Trophoblast cell (in vitro differentiated cells and primary cell): ENCODE measurements at regions not wholly inside any gene's neighbourhood (a gene's known extent, or its start where the extent isn't known, plus 50 kb on each side); places are given as distances from the start of the nearest gene placed in this dataset.

ENCODE experiments used
- DNase-seq, 2 donors: peaks; one replicate each; pipeline ENCODE4 v3.0.0-alpha.2; 2016
- H2AFZ ChIP-seq: 2 replicates; pipeline ENCODE4 v1.6.1; 2013; ENCODE audit warnings: low read length, moderate library complexity, mild to moderate bottlenecking; ENCODE audit not compliant: insufficient read depth, poor library complexity
- H2AK5ac ChIP-seq: 2 replicates; pipeline ENCODE4 v1.6.1; 2013; ENCODE audit warnings: mild to moderate bottlenecking, low read length
- H2BK120ac ChIP-seq: 2 replicates; pipeline ENCODE4 v1.6.1; 2013; ENCODE audit warnings: low read length, mild to moderate bottlenecking, moderate library complexity; ENCODE audit not compliant: insufficient read depth, poor library complexity
- H2BK12ac ChIP-seq: 2 replicates; pipeline ENCODE4 v1.6.1; 2013; ENCODE audit warnings: mild to moderate bottlenecking, low read length, moderate library complexity
- H2BK5ac ChIP-seq: 2 replicates; pipeline ENCODE4 v1.6.1; 2013; ENCODE audit warnings: low read length, low read depth, moderate library complexity, mild to moderate bottlenecking; ENCODE audit not compliant: poor library complexity
- H3K14ac ChIP-seq: 2 replicates; pipeline ENCODE4 v1.6.1; 2013; ENCODE audit warnings: mild to moderate bottlenecking, low read length
- H3K18ac ChIP-seq: 2 replicates; pipeline ENCODE4 v1.6.1; 2013; ENCODE audit warnings: mild to moderate bottlenecking, low read length
- H3K23ac ChIP-seq: 2 replicates; pipeline ENCODE4 v1.6.1; 2013; ENCODE audit warnings: low read length
- H3K27ac ChIP-seq: 2 replicates; pipeline ENCODE4 v1.5.1; 2013; ENCODE audit warnings: low read depth, mild to moderate bottlenecking, inconsistent platforms, low read length, moderate library complexity
- H3K27me3 ChIP-seq: 2 replicates; pipeline ENCODE4 v1.6.1; 2013; ENCODE audit warnings: inconsistent platforms, mild to moderate bottlenecking, low read length, moderate library complexity; ENCODE audit not compliant: insufficient read depth
- H3K36me3 ChIP-seq, 2 experiments: 1 replicate in 1 of 2; 2 replicates in 1 of 2; pipeline ENCODE4 v1.6.1; 2013; ENCODE audit warnings: low read length in 2 of 2, mild to moderate bottlenecking in 2 of 2, moderate library complexity in 1 of 2; ENCODE audit not compliant: insufficient read depth in 2 of 2, control insufficient read depth in 1 of 2
- H3K4ac ChIP-seq: 2 replicates; pipeline ENCODE4 v1.6.1; 2013; ENCODE audit warnings: low read depth, mild to moderate bottlenecking, low read length, moderate library complexity
- H3K4me1 ChIP-seq, 2 experiments: 1 replicate in 1 of 2; 2 replicates in 1 of 2; pipeline ENCODE4 v1.6.1; 2013; ENCODE audit warnings: low read length in 2 of 2, mild to moderate bottlenecking in 2 of 2, moderate library complexity in 1 of 2; ENCODE audit not compliant: insufficient read depth in 2 of 2, control insufficient read depth in 1 of 2
- H3K4me2 ChIP-seq: 2 replicates; pipeline ENCODE4 v1.6.1; 2013; ENCODE audit warnings: inconsistent platforms, mild to moderate bottlenecking, low read length, moderate library complexity
- H3K4me3 ChIP-seq: 2 replicates; pipeline ENCODE4 v1.5.1; 2013; ENCODE audit warnings: mild to moderate bottlenecking, low read depth, low read length, inconsistent platforms
- H3K79me1 ChIP-seq: one replicate; pipeline ENCODE4 v1.6.1; 2013; ENCODE audit warnings: low read length
- H3K79me2 ChIP-seq: 2 replicates; pipeline ENCODE4 v1.6.1; 2013; ENCODE audit warnings: low read length, mild to moderate bottlenecking; ENCODE audit not compliant: control insufficient read depth, insufficient read depth, poor library complexity
- H3K9ac ChIP-seq: 2 replicates; pipeline ENCODE4 v1.6.1; 2013; ENCODE audit warnings: mild to moderate bottlenecking, low read length
- H3K9me3 ChIP-seq: 2 replicates; pipeline ENCODE4 v1.6.1; 2013; ENCODE audit warnings: low read depth, mild to moderate bottlenecking, control low read depth, inconsistent platforms, low read length; ENCODE audit not compliant: insufficient read depth
- H4K12ac ChIP-seq: 2 replicates; pipeline ENCODE4 v1.6.1; 2013; ENCODE audit warnings: low read depth, mild to moderate bottlenecking, low read length, moderate library complexity
- H4K8ac ChIP-seq: 2 replicates; pipeline ENCODE4 v1.6.1; 2013; ENCODE audit warnings: low read depth, mild to moderate bottlenecking, low read length, moderate library complexity
- H4K91ac ChIP-seq: one replicate; pipeline ENCODE4 v1.6.1; 2013; ENCODE audit warnings: low read depth, mild to moderate bottlenecking, low read length, moderate library complexity
- WGBS: extraction: QIAGEN DNeasy Blood & Tissue Kit; methylation state at CpG from one replicate; pipeline ENCODE4 v1.1.7; 2013; ENCODE audit warnings: missing lambda C conversion rate; ENCODE audit not compliant: insufficient read length, insufficient coverage; ENCODE audit errors: extremely low coverage; 5-methylcytosine and 5-hydroxymethylcytosine counted together

DNA sequence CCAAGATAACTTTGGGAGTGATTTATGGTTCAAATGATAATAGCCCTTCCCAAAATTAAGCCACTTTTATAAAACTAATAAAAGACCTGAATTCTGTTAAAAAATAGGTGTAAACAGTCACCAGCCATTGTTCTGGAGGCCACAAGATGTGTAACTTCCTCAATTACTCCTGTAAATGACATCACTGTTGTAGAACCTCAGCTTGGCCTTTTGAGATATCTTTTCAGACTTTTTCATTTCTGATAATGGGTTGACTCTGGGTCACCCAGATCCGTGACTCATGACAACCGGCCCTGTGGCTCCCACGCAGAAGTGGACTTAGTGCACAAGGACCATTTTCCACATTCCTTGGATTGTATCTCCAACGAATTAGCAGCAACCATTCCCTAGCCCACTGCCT lies 106.6 kb downstream of the DKK1 start:
- H3K4me2 ChIP-seq = no peak overlapping the region
- no peaks in the 10 kb centered on the region for H3K4me1 ChIP-seq
- no peak overlapping the region for H3K4me3 ChIP-seq
- no peak overlapping the region for H2BK5ac ChIP-seq
- no CpG with 5 or more reads among the region's 4 CpGs for WGBS
- H2BK120ac ChIP-seq = no peak overlapping the region
- H3K14ac ChIP-seq = no peak overlapping the region
- no peak for DNase-seq
- H4K12ac ChIP-seq = no peak overlapping the region
- no peak overlapping the region for H2AFZ ChIP-seq
- H3K18ac ChIP-seq = no peak overlapping the region
- no peak overlapping the region for H3K23ac ChIP-seq
- no peaks in the 10 kb centered on the region for H3K9me3 ChIP-seq
- H2BK12ac ChIP-seq = no peak overlapping the region
- no peak overlapping the region for H4K8ac ChIP-seq
- H2AK5ac ChIP-seq = no peak overlapping the region
- no peaks in the 10 kb centered on the region for H3K79me1 ChIP-seq
- H3K27me3 ChIP-seq = no peaks in the 10 kb centered on the region
- no peak overlapping the region for H4K91ac ChIP-seq
- no peak overlapping the region for H3K27ac ChIP-seq
- H3K79me2 ChIP-seq = no peaks in the 10 kb centered on the region
- H3K4ac ChIP-seq = no peak overlapping the region
- H3K36me3 ChIP-seq = no peaks in the 10 kb centered on the region
- no peak overlapping the region for H3K9ac ChIP-seq

DNA sequence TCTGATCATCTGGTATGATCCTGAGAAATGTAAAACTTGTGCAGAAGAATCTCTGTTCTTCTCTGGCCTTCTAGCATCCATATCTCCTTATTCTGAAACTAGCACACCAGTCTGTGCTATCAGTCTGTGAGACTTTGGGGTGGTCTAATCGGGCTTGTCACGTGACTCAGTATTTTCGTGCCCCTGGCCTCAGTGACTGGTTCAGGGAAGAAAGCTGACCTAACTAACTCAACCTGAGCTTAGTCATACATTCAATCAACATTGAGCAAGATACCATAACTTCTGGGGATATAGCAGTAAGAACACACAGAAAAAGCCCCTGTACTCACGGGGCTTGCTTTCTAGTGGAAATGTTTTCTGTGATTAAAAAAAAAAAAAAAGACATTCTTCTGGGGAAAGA lies 109.3 kb downstream of the DKK1 start:
- H3K4me2 ChIP-seq = no peak overlapping the region
- no peaks in the 10 kb centered on the region for H3K36me3 ChIP-seq
- no peak overlapping the region for H2AFZ ChIP-seq
- H3K4me3 ChIP-seq = no peak overlapping the region
- H4K12ac ChIP-seq = no peak overlapping the region
- DNase-seq = no peak
- no peak overlapping the region for H4K91ac ChIP-seq
- no CpG with 5 or more reads among the region's 4 CpGs for WGBS
- H3K4me1 ChIP-seq = no peaks in the 10 kb centered on the region
- no peak overlapping the region for H3K23ac ChIP-seq
- H3K27me3 ChIP-seq = no peaks in the 10 kb centered on the region
- no peak overlapping the region for H2AK5ac ChIP-seq
- H2BK120ac ChIP-seq = no peak overlapping the region
- H3K14ac ChIP-seq = no peak overlapping the region
- no peak overlapping the region for H4K8ac ChIP-seq
- no peaks in the 10 kb centered on the region for H3K9me3 ChIP-seq
- H3K79me1 ChIP-seq = no peaks in the 10 kb centered on the region
- H2BK12ac ChIP-seq = no peak overlapping the region
- no peak overlapping the region for H3K9ac ChIP-seq
- no peak overlapping the region for H3K18ac ChIP-seq
- H3K27ac ChIP-seq = no peak overlapping the region
- no peak overlapping the region for H3K4ac ChIP-seq
- no peaks in the 10 kb centered on the region for H3K79me2 ChIP-seq
- H2BK5ac ChIP-seq = no peak overlapping the region

DNA sequence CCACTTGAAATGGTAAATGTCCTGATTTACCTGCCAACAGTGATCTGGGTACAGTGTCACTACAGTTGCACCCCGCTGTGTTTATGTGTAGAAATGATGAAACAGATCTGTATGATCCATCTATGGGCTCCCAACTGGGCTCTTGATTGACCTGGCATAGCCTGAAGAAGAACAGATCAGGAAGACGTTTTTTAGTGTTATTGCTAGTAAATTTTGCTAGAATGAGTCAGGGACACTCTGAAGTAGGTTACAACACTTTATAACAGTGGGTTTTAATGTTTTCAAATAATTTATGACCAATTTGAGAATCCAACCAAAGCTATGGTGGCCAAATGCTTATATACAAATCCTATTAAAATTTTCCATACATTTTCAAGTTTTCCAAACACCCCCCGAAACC lies 110.3 kb downstream of the DKK1 start:
- no peak for DNase-seq
- WGBS = no CpG with 5 or more reads among the region's 3 CpGs
- H2BK5ac ChIP-seq = no peak overlapping the region
- H3K4ac ChIP-seq = no peak overlapping the region
- H4K12ac ChIP-seq = no peak overlapping the region
- H4K8ac ChIP-seq = no peak overlapping the region
- no peak overlapping the region for H4K91ac ChIP-seq
- no peaks in the 10 kb centered on the region for H3K79me2 ChIP-seq
- no peaks in the 10 kb centered on the region for H3K79me1 ChIP-seq
- no peak overlapping the region for H3K4me3 ChIP-seq
- no peak overlapping the region for H3K4me2 ChIP-seq
- H2AK5ac ChIP-seq = no peak overlapping the region
- H3K23ac ChIP-seq = no peak overlapping the region
- no peak overlapping the region for H2BK120ac ChIP-seq
- no peak overlapping the region for H3K18ac ChIP-seq
- no peaks in the 10 kb centered on the region for H3K36me3 ChIP-seq
- H3K14ac ChIP-seq = no peak overlapping the region
- H2BK12ac ChIP-seq = no peak overlapping the region
- no peaks in the 10 kb centered on the region for H3K4me1 ChIP-seq
- H3K27ac ChIP-seq = no peak overlapping the region
- H2AFZ ChIP-seq = no peak overlapping the region
- H3K27me3 ChIP-seq = no peaks in the 10 kb centered on the region
- no peak overlapping the region for H3K9ac ChIP-seq
- H3K9me3 ChIP-seq = peaks cover 2% of the 10 kb centered on the region

DNA sequence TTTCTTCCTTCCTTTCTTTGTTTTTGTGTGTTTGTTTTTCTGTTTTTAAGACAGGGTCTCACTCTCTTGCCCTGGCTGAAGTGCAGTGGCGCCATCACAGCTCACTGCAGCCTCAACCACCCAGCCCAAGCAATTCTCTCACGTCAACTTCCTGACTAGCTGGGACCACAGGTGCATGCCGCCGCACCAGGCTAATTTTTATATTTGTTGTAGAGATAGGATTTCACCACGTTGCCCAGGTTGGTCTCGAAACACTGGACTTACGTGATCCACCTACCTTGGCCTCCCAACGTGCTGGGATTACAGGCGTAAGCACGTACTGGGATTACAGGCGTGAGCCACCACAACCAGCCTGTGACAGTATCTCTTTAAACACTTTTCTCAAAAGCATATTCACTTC lies 120.7 kb downstream of the DKK1 start:
- no CpG with 5 or more reads among the region's 11 CpGs for WGBS
- H3K4me3 ChIP-seq = no peak overlapping the region
- no peak overlapping the region for H2BK5ac ChIP-seq
- H4K12ac ChIP-seq = no peak overlapping the region
- H3K27ac ChIP-seq = no peak overlapping the region
- H3K4ac ChIP-seq = no peak overlapping the region
- H3K4me1 ChIP-seq = peaks cover 0 to 2% of the 10 kb centered on the region in 2 experiments
- H3K79me2 ChIP-seq = no peaks in the 10 kb centered on the region
- no peak overlapping the region for H4K91ac ChIP-seq
- H2BK12ac ChIP-seq = no peak overlapping the region
- no peaks in the 10 kb centered on the region for H3K27me3 ChIP-seq
- no peaks in the 10 kb centered on the region for H3K36me3 ChIP-seq
- no peak overlapping the region for H3K4me2 ChIP-seq
- no peak overlapping the region for H2AFZ ChIP-seq
- peaks cover 2% of the 10 kb centered on the region for H3K9me3 ChIP-seq
- no peak for DNase-seq
- no peak overlapping the region for H3K23ac ChIP-seq
- H2BK120ac ChIP-seq = no peak overlapping the region
- no peak overlapping the region for H4K8ac ChIP-seq
- no peaks in the 10 kb centered on the region for H3K79me1 ChIP-seq
- no peak overlapping the region for H2AK5ac ChIP-seq
- H3K14ac ChIP-seq = no peak overlapping the region
- no peak overlapping the region for H3K9ac ChIP-seq
- H3K18ac ChIP-seq = no peak overlapping the region
